GM12873 (cell line): ENCODE measurements at regions not wholly inside any gene's neighbourhood (a gene's known extent, or its start where the extent isn't known, plus 50 kb on each side); places are given as distances from the start of the nearest gene placed in this dataset.

Experiments used
- TF ChIP-seq, protein P1 (sequence below): IDR thresholded peaks from 2 replicates; pipeline ENCODE4 v1.5.1; 2012; ENCODE audit warnings: low read depth, mild to moderate bottlenecking, moderate library complexity, low read length, control low read depth; ENCODE audit not compliant: insufficient read depth; ENCODE audit errors: missing control alignments

GRCh38 chr7:136391371-136391770 lies 414.2 kb upstream of the MTPN start:
- TF ChIP-seq, protein P1, sequence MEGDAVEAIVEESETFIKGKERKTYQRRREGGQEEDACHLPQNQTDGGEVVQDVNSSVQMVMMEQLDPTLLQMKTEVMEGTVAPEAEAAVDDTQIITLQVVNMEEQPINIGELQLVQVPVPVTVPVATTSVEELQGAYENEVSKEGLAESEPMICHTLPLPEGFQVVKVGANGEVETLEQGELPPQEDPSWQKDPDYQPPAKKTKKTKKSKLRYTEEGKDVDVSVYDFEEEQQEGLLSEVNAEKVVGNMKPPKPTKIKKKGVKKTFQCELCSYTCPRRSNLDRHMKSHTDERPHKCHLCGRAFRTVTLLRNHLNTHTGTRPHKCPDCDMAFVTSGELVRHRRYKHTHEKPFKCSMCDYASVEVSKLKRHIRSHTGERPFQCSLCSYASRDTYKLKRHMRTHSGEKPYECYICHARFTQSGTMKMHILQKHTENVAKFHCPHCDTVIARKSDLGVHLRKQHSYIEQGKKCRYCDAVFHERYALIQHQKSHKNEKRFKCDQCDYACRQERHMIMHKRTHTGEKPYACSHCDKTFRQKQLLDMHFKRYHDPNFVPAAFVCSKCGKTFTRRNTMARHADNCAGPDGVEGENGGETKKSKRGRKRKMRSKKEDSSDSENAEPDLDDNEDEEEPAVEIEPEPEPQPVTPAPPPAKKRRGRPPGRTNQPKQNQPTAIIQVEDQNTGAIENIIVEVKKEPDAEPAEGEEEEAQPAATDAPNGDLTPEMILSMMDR = no peak

DNA sequence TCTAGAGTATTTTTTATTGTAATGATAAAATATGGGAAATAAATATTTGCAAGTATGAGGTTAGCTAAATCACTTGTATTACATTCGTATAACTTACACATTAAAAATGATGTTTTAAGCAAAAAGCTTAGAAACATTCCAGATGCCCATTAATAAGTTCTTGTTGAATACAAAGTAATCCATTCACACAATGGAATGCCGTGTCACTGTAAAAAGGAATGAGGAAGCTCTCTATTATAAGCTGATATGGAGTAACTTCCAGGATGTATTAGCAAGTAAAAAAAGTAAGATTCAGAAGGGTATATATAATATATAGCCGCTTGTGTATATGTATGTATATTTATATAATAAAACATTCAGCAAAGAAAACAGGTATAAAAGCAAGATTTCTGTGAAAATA lies 412.8 kb upstream of the MTPN start:
- TF ChIP-seq, protein P1 = no peak

DNA sequence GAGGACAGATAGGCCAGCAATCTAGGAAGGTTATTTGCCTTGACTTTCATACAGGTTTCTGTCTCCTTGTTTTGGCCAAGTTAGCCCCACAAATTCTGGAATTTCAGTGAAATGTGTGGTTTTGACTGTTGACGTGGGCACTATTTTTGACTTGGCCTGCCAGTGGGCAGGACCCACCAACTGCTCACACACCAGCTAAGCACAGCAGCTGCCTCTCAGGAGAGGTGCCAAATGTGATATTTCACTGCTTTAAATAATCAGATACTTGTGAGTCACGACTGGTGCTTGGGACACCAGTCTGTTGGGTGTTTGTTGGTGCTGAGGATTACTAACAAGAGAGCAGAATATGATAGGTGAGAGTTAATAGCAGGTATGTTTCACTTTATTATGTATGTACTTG lies 409.7 kb upstream of the MTPN start:
- TF ChIP-seq, protein P1 = no peak

DNA sequence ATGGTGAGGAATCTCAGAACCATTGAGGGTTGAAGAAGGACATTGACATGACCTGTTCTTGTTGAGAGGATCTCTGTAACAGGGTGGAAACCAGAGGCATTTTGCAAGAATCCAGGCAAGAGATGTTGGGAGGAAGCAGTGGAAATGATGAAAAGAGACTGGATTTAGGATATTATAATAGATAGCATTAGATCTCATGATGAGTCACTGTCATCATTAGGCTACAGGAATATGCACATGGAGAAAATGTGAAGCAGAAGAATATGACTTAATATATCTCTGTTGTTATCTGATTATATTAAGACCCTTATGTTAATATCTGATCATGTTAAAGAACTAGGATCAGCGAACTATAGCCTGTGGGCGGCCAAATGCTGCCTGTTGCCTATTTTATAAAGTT lies 393.0 kb upstream of the MTPN start:
- TF ChIP-seq, protein P1 = no peak

- TF ChIP-seq, protein P1 = no peak
These were observed 392.1 kb upstream of the MTPN start for GRCh38 chr7:136369225-136369624.

- TF ChIP-seq, protein P1 = no peak
These were observed 382.3 kb upstream of the MTPN start for GRCh38 chr7:136359333-136359903.

DNA sequence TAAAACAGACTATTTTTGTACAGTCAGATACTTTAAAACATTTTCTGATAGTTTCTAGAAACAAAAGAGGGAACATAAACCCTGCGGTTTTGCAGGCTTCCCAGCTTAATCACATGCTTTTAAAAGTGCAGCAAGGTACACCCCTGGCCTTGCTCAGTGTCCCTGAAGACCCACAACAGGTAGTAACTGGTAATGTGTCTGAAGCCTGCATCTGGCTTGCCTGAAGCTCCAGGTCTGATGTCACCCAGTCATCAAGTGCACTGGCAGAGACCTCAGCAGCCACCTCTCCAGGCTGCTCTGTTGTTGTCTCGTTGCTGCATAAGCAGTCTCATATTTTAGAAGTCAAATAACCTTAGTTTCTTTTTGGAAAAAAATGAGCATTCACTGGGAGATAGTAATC lies 376.1 kb upstream of the MTPN start:
- TF ChIP-seq, protein P1 = no peak
